HPDE6-E6E7 (cell line): ENCODE measurements at regions not wholly inside any gene's neighbourhood (a gene's known extent, or its start where the extent isn't known, plus 50 kb on each side); places are given as distances from the start of the nearest gene placed in this dataset.
"Not testable (repeated sequence)": the region's sequence is repeated elsewhere in the genome, so short reads cannot be mapped to it uniquely, and the experiment has no call there.

Experiments used
- DNase-seq: peaks from one replicate; pipeline ENCODE4 v3.0.0; 2011; ENCODE audit warnings: missing footprints; ENCODE audit errors: extremely low spot score

- DNase-seq: no peak
Observed at GRCh38 chr6:112576423-112576822, 229.3 kb downstream of the RFPL4B start.

DNA sequence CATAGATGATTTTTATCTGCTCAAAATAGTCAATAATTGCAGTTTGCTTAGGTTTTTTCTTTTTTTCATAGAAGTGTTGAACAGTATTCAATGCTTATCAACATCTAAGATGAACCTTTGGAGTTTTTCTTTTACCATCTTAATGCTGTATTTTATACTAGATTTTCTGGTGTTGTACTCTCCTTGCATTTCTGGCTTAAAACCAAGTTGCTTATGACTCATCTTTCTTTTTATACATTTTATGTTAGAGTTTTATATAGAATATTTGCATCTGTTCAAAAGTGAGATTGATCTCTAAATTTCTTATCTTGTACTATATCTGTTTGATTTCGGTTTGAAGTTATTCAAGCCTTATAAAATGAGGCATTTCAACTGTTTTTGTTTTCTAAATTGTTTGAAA lies 232.5 kb downstream of the RFPL4B start:
- no peak for DNase-seq

DNA sequence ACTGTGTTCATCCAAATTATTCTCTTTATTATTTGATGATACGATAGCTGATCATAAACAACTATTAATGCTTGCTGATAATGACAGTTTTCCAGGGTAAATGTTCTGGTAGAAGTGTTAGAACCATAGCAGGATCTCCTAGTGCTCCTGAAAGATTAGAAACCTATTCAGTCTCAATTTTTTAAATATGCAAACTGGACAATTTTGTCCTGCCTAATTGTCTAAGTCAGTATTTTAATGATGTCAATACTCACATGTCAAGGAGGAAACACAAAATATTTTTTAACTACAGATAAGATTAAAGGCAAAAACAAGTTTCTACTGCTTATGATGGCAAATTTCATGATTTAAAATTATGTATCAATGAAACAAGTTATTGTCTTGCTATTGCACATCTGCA lies 233.9 kb downstream of the RFPL4B start:
- DNase-seq: no peak

GRCh38 chr6:112590326-112590725 lies 243.2 kb downstream of the RFPL4B start:
- no peak for DNase-seq

GRCh38 chr6:112591329-112591728 lies 244.2 kb downstream of the RFPL4B start:
- DNase-seq: no peak

- no peak for DNase-seq
Observed at GRCh38 chr6:112592159-112592558, 245.0 kb downstream of the RFPL4B start.

- no peak for DNase-seq
Observed at GRCh38 chr6:112594886-112595594, 247.9 kb downstream of the RFPL4B start.

GRCh38 chr6:112595841-112596240 lies 248.7 kb downstream of the RFPL4B start:
- DNase-seq: no peak

DNA sequence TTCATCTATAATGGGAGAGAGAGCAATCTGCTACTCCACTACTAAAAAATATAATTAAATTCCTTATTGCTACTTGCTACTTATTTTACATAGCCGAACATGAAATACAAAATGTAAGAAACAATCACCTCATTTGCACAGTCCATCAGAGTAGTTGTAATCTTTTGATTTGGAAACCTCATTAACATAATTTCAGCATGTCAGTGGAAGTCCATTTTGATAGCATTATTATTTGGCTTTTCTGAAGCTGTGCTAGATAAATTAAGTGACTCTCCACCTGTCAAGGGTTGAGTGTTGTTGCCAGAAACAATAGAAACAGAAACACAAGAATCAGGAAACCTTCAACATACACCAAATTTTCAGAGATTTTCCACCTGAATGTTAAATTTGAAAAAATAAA lies 250.0 kb downstream of the RFPL4B start:
- no peak for DNase-seq

GRCh38 chr6:112600168-112600567 lies 253.0 kb downstream of the RFPL4B start:
- no peak for DNase-seq

DNA sequence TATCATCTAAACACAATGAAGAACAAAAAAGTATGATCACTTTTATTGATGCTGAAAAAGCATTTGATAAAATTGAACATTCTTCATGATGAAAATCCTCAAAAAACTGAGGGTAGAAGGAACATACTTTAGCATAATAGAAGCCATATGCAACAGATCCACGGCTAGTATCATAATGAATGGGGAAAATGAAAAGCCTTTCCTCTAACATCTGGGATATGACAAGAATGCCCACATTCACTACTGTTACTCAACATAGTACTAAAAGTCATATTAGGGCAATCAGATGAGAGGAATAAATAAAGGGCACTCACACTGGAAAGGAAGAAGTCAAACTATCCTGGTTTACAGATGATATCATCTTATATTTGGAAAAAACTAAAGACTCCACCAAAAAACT lies 256.6 kb downstream of the RFPL4B start:
- DNase-seq: no peak

DNA sequence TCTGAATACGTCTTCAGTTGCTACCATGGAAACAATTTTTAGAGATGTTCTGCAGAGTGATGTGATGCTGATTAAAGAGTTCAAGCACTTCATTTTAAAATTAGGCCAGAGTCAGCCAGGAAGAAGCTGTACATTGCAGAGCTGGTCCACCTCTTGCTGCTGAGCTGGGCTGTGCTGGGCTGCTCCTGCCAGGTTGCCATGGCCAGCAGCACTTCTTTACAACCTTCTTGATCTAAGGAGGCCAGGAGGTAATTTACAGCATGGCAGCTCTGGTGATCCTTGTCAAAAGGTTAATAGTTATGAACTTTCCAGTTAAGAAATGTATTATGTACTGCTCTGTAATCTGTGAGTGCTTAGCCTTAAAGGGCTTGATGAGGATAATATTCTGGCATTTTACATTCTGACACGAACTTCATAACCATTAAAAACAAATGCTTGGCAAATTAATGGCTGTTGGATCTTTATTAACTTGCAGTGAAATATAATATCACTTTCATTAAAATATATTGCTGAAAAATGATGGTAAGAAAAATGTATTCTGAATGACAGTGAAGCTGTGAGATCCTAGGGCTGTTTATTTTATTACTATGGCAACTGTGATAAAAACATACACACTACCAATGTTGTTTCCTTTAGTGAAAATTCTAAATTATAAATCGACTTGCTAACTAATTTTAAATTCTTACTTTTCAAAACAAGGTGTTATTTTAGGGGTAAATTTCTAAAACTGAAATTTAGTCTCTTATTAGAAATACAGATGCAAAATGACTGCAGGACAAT lies 259.7 kb downstream of the RFPL4B start:
- DNase-seq: no peak

- not testable (repeated sequence) for DNase-seq
Observed at GRCh38 chr6:112608925-112609324, 261.8 kb downstream of the RFPL4B start.

DNA sequence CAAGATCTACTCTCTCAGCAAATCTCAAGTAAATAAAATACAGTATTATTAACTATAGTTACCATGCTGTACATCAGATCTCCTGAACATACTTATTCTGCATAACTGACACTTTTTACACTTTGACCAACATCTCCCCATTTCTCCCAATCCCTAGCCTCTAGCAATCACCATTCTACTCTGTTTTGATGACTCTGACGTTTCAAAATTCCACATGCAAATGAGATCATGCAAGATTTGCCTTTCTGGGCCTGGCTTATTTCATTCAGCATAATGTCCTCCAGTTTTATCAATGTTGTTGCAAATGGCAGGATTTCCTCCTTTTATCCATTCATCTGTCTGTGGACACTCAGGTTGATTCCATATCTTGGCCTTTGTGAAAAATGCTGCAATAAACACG lies 266.3 kb downstream of the RFPL4B start:
- no peak for DNase-seq

DNA sequence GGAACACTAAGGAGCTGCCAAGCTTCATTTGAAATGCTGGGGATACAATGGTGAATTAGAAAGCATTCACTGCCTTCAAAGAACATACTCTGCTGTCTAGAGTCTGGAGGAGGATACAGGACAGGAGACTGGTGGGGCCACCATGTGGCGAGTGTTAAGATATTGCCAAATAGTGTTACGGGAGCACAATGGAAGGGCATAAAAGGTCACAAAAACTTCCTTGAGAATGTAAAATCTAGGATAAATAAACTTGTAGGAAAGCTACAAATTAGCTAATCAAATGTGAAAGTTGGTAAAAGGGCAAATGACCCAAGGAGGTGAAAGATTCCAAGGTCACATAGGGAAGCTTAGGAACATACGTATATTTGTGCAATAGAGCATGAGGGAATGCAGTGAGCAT lies 271.7 kb downstream of the RFPL4B start:
- DNase-seq: no peak

- peak; percentile 4 for DNase-seq
Observed at GRCh38 chr6:112620812-112621569, 273.9 kb downstream of the RFPL4B start.

GRCh38 chr6:112622036-112622435 lies 274.9 kb downstream of the RFPL4B start:
- no peak for DNase-seq

- DNase-seq: no peak
Observed at GRCh38 chr6:112626468-112627082, 279.4 kb downstream of the RFPL4B start.

DNA sequence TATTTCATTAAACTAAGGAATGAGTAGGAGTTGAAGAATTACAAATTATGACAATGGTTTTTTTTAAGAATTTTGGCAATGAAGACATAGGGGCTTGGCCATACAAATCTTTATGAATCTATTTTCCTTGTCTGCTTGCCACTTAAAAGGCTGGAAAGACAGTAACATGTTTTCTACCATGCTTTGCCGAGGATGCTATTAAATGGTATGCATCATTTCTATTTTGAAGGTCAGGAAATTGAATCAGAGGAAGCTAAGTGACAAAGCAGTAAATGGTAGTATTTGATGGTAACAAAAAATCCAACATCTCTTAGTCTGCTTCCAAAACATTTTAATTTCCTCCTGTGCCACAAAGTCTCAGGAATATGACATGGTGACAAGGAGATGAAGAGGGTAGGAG lies 287.2 kb downstream of the RFPL4B start:
- DNase-seq: no peak

DNA sequence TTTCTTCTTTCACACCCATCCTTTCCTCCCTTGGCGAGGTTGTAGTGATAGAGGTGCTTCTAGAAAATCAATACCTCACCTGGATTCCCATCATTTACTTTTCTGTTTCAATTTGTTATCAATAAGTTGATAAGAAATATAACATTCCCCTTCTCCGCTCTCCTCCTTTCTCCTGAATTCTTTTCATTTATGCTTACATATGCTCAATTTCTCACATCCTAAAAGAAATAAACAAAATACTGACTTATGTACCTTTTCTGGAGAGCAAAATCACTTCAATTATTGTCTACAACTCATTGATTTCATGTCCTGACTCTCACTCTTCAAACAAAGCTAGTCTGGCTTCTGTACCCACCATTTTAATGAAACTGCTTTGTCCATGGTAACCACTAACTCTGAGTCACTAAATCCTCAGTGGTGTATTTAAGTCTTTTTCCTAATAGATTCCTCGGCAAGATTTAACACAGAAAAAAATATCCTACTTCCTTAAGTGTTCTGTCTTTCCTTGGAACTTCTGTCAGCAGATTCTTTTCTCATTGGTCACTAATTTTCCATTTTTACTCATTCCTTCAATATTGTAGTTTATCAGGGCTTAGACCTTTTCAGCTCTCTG lies 289.6 kb downstream of the RFPL4B start:
- DNase-seq: no peak

DNA sequence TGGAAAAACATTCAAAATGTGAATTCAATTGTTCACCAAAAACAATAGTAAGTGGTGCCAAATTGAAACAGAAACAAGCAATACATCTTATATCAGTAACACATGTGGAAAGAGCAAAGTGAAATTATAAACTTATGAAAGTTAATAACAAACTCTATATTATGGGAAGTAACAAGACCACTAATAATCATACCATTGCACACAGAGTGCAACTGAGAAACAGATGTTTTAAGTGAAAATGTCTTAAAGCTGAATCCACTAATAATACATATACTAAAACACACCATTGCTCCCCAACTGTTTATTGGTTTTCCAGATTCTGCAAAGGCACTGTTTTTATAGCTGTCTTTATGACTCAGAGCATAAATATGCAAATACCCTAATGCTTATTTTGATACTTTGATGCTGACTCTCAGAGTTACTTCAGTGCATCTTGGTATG lies 292.3 kb downstream of the RFPL4B start:
- no peak for DNase-seq

- DNase-seq: peak; percentile 9
Observed at GRCh38 chr6:112640891-112641290, 293.8 kb downstream of the RFPL4B start.
